Activated CD8-positive, alpha-beta memory T cell treated with anti-CD3 and anti-CD28 coated beads for 4 hours (primary cell): ENCODE measurements at regions not wholly inside any gene's neighbourhood (a gene's known extent, or its start where the extent isn't known, plus 50 kb on each side); places are given as distances from the start of the nearest gene placed in this dataset.
"Not testable (repeated sequence)": the region's sequence is repeated elsewhere in the genome, so short reads cannot be mapped to it uniquely, and the experiment has no call there.

Experiments
- DNase-seq, 2 donors: peaks; one replicate each; pipeline ENCODE4 v3.0.0-alpha.2; 2020; ENCODE audit warnings: low read depth in 2 of 2

GRCh38 chr11:112697391-112698178 lies 263.6 kb upstream of the NCAM1 start:
- DNase-seq, result no peak

- no peak for DNase-seq
Measured at GRCh38 chr11:112705148-112705547, 256.1 kb upstream of the NCAM1 start.

- DNase-seq, result no peak
Measured at GRCh38 chr11:112706863-112707262, 254.4 kb upstream of the NCAM1 start.

GRCh38 chr11:112714340-112714739 lies 246.9 kb upstream of the NCAM1 start:
- DNase-seq, result not testable (repeated sequence)

- DNase-seq, result no peak
Measured at GRCh38 chr11:112715056-112715455, 246.2 kb upstream of the NCAM1 start.

- DNase-seq, result no peak
Measured at GRCh38 chr11:112718483-112718882, 242.7 kb upstream of the NCAM1 start.

GRCh38 chr11:112719736-112720525 lies 241.3 kb upstream of the NCAM1 start:
- no peak for DNase-seq

DNA sequence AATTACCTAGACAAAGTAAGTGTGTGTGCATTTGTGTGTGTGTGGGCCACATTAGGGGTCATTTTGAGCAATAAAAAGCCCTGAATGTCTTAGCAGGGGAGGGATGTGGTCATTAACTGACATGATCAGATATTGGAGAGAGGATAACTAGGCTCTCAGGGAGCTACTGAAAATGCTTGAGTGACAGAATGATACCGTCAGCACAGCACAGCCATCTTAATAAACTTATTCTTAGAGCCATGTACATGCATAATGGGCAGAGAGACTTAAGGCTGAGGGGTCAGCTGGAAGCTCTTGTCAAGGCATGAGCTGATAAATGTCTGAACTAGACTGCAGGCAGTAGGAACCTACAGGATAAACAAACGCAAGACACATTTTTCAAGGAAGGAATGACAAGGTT lies 239.1 kb upstream of the NCAM1 start:
- DNase-seq, result no peak

DNA sequence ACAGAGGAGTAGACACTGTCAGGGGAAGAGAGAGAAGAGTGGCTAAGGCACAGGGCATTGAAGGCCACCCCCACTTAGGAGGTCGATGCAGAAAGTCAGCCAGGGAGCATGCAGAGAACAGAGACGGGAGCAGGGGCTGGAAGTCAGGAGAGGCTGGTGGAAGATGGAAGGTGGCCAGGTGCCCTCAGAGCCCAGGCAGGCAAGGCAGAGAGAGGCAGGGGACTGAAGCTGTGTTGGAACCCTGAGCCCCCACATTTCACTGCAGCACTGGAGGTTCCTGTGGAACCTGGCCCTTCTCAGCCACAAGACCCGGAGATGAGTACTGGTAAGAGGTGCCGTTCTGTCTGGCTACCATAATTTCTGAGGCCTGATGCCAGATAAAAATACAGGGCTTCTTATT lies 238.3 kb upstream of the NCAM1 start:
- DNase-seq, result no peak

DNA sequence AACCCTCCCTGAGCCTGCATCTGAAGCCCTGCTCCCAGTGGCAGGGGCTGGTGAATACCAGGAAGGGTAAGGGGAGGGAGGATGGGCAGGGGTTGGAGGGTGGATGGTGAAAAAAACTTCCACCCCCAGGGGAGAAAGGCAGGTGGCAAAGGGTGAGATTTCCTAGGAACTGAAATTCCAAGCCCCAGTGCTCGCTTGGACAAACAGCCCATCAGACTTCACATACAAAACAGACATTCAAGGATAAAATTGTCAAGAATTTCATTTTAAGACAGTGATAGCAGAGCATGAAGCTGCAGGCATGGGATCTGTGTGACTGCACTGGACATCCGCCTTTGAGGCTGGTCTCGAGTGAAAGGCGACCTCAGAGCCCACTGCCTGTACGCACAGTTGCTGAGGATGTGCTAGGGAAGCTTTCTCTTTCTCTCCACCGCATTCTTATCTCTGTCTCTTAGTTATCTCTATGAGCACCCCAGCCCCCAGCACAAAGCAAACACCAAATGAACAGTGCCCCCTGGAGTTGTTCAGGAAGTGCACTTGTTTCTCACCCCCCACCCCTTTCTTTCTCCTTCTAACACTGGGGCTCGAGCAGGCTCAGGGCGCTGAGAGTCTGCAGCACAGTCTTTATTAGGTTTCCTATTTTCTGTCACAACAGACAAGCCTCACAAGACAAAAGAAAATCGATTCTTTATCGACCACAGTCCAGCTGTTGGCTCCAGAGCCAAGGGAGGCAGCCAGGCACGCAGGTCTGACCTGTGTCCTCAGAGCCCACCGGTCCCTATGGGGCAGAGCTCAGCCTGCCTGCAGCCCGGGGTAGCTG lies 237.3 kb upstream of the NCAM1 start:
- DNase-seq, result no peak

GRCh38 chr11:112724496-112724790 lies 236.8 kb upstream of the NCAM1 start:
- DNase-seq, result no peak

DNA sequence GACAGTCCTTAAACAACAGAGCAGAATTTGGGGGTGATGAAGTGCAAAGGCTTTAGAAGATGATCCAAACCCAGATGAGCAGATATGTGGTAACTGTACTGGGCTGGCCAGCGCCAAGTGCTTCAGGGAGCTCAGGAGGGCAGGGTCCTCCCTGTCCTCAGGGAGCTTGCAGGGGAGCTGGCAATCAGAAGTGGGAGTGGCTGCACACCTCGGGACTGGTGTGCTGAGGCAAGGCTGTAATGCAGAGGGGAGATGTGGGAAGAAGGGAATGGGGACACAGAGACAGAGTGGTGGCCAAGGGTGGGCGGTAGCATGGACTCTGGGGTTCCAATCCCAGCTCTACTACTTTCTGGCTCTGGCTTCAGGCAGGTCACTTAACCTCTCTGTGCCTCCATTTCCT lies 235.6 kb upstream of the NCAM1 start:
- DNase-seq, result no peak

DNA sequence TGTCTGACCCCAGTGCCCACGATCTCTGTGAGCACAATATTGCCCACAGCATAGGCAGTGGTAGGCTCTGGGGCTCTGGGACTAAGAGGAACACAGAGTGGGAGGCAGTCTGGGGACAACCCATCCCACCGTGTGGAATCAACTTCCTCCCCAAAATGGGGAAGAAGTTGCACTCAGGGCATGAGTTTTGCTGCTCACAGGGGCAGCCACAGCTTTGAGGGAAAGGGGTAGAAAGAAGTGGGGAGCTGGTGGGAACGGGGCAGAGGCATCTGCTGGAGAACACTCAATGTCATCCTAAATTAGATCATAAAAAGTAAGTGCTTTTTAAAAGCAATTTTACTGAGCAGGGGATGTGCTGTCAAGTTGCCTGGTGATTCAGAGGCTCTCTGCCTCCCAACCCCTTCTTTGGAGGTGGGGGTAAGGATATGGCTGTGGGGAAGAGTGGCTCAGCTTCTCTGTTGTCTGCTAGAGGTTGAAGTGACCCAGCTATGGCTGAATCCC lies 233.8 kb upstream of the NCAM1 start:
- DNase-seq, result no peak

DNA sequence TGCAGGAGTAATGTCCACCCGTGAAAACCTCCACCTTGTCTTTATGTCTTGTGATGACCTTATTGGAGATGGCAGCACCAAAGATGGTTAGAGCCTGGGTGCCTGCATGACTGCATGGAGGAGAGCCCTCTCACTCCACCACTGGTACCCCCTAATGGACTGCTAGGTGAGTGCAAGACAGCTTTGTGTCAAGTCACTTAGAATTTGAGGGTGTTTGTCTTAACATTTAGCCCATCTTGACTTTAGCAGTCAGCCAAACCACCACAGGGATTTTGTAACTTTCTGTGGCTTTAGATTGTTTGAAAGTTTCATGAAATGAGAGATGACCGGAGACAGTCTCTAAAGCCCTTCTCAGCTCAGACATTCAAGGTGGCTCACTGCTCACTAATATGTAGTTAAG lies 232.9 kb upstream of the NCAM1 start:
- DNase-seq, result no peak

GRCh38 chr11:112728716-112729115 lies 232.5 kb upstream of the NCAM1 start:
- no peak for DNase-seq

- no peak for DNase-seq
Measured at GRCh38 chr11:112730591-112730990, 230.6 kb upstream of the NCAM1 start.

DNA sequence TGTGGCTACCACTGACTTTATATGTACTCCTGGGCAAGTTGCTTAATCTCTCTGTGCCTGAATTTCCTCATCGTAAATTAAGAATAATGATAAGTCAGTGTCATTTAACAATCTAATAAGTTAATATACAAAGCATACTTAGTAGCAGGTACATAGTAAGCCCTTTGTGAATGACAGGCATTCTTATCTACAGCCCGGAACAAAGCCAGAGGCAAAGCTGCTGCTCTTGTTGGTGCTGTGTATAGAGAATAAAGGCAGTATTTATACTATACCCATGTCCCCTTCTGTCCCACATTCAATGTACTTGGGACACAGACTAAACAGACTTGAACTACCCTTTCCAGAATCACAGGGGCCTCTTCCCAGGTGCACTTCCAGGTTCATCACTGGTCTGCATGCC lies 229.7 kb upstream of the NCAM1 start:
- no peak for DNase-seq

GRCh38 chr11:112732031-112732430 lies 229.2 kb upstream of the NCAM1 start:
- no peak for DNase-seq

DNA sequence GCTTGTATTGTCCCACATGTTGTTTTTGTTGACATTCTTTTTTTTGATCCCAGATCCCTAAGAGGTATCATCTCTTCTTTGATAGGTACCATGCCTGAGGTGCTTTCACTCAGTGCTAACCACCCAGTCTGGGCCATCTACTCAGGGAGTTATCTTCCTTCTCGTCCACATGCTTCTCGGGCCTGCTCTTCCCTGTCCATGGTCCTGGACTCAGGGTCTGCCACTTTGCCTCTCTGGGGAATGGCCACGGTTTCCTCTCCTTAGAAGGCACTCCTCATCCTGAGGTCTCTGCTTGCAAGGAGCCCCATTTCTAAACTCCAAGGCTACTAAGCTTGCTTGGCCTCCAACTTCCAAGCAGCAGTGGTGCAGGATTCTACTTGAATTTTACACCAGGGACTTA lies 227.0 kb upstream of the NCAM1 start:
- DNase-seq, result no peak

GRCh38 chr11:112735470-112735869 lies 225.8 kb upstream of the NCAM1 start:
- DNase-seq, result no peak

DNA sequence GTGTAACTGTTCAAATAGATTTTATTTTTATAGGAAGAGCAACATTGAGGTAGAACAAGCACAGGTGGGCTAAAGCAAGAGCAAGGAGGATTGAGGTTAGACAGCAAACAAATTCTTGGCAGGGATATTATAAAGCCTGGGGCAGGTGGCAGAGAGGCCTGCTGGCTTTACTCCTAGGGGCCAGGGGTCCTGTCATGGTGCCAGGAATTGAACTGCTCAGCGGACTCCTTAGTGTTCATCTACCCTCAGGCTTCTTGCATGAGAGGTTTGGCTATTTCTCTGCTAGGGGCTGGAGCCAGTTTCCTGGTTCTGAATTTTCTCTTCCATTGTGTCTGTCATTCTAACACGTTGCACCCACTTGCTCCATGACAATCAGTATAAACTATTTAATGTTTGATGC lies 217.2 kb upstream of the NCAM1 start:
- no peak for DNase-seq

DNA sequence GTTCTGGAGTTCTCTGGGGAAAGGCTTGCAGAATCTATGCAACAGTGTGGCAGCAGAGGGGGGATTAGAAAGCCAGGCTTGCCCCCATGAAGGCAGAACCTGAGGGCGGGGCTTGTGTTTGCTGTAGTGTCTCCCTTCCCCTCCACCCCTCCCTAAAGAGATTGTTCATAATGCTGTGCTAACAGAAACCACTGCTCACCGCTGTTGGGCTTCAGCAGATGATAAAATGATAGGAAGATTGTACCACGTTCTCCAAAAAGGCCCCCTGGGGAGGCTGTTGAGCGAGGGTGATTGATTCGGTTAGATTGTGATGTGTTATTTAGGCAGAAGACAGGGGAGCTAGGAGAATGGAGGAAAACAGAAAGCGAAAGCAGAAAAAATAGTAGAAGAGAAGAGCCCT lies 215.2 kb upstream of the NCAM1 start:
- no peak for DNase-seq
